IMR-90 (cell line): ENCODE measurements at regions not wholly inside any gene's neighbourhood (a gene's known extent, or its start where the extent isn't known, plus 50 kb on each side); places are given as distances from the start of the nearest gene placed in this dataset.

Source experiments
- ATAC-seq: fragments of 200-7000 bp; cut with Tn5 transposase; 2 replicates; pipeline ENCODE4 v1.9.1; 2020; ENCODE audit warnings: low read depth, mild to moderate bottlenecking, moderate library complexity
- BruUV-seq: library from RNA; stranded (reverse); fragments of 400-500 nt; replicated peaks from 2 replicates; lab custom pipeline; 2021; lab: Mats Ljungman, UMichigan
- CTCF ChIA-PET: fragments of 300-600 bp; formaldehyde crosslinking; extraction: SDS; loops from one replicate; lab custom pipeline; 2021; ENCODE audit warnings: antibody characterized with exemption; lab: Yijun Ruan, JAX
- POLR2A ChIA-PET: fragments of 300-600 bp; sonication (Branson Sonifier 250); formaldehyde crosslinking; loops from one replicate; lab custom pipeline; 2022; ENCODE audit warnings: antibody characterized with exemption; ENCODE audit not compliant: unreplicated experiment; lab: Charles Lee
- DNase-seq: peaks from one replicate; pipeline ENCODE4 v3.0.0; 2013
- H2AFZ ChIP-seq: replicated peaks from 2 replicates; pipeline ENCODE3; 2013; ENCODE audit warnings: low read length, mild to moderate bottlenecking; ENCODE audit not compliant: poor library complexity
- H2AK5ac ChIP-seq: 2 replicates; pipeline ENCODE4 v1.6.1; 2013; ENCODE audit warnings: low read depth, low read length, inconsistent platforms
- H2AK9ac ChIP-seq: replicated peaks from 2 replicates; pipeline ENCODE3; 2013; ENCODE audit warnings: mild to moderate bottlenecking, low read depth, low read length, moderate library complexity; ENCODE audit not compliant: poor library complexity
- H2BK120ac ChIP-seq: 2 replicates; pipeline ENCODE4 v1.6.1; 2013; ENCODE audit warnings: low read depth, low read length, inconsistent platforms
- H2BK15ac ChIP-seq: 3 replicates; pipeline ENCODE4 v1.6.1; 2013; ENCODE audit warnings: low read depth, low read length, inconsistent platforms
- H2BK20ac ChIP-seq: 2 replicates; pipeline ENCODE4 v1.6.1; 2013; ENCODE audit warnings: low read depth, mild to moderate bottlenecking, inconsistent platforms, low read length, moderate library complexity
- H2BK5ac ChIP-seq: 2 replicates; pipeline ENCODE4 v1.6.1; 2013; ENCODE audit warnings: mild to moderate bottlenecking, low read depth, low read length, inconsistent platforms; ENCODE audit not compliant: poor library complexity, severe bottlenecking
- H3K14ac ChIP-seq: replicated peaks from 2 replicates; pipeline ENCODE4 v1.6.1; 2013; ENCODE audit warnings: low read depth, low read length, inconsistent platforms
- H3K18ac ChIP-seq: 2 replicates; pipeline ENCODE4 v1.6.1; 2013; ENCODE audit warnings: low read depth, low read length, control low read depth
- H3K23ac ChIP-seq: 2 replicates; pipeline ENCODE4 v1.6.1; 2013; ENCODE audit warnings: low read depth, low read length, inconsistent platforms
- H3K27ac ChIP-seq: 2 replicates; pipeline ENCODE4 v1.5.1; 2013; ENCODE audit warnings: mild to moderate bottlenecking, control low read depth, low read length; ENCODE audit not compliant: insufficient read depth
- H3K27me3 ChIP-seq: 2 replicates; pipeline ENCODE4 v1.6.1; 2013; ENCODE audit warnings: low read length; ENCODE audit not compliant: control insufficient read depth, insufficient read depth
- H3K36me3 ChIP-seq: 2 replicates; pipeline ENCODE4 v1.6.1; 2013; ENCODE audit warnings: low read length, mixed read lengths; ENCODE audit not compliant: control insufficient read depth, insufficient read depth
- H3K4ac ChIP-seq: 2 replicates; pipeline ENCODE4 v1.6.1; 2013; ENCODE audit warnings: low read depth, low read length, inconsistent platforms
- H3K4me1 ChIP-seq: 2 replicates; pipeline ENCODE4 v1.6.1; 2013; ENCODE audit warnings: low read length, mixed read lengths; ENCODE audit not compliant: control insufficient read depth, insufficient read depth
- H3K4me2 ChIP-seq: 2 replicates; pipeline ENCODE4 v1.6.1; 2013; ENCODE audit warnings: low read depth, mild to moderate bottlenecking, control low read depth, low read length, moderate library complexity
- H3K4me3 ChIP-seq: 2 replicates; pipeline ENCODE4 v1.5.1; 2013; ENCODE audit warnings: low read depth, mild to moderate bottlenecking, control low read depth, low read length, moderate library complexity; ENCODE audit not compliant: insufficient read depth
- H3K56ac ChIP-seq: 2 replicates; pipeline ENCODE4 v1.6.1; 2013; ENCODE audit warnings: low read length, inconsistent platforms; ENCODE audit not compliant: insufficient read depth; ENCODE audit errors: extremely low read depth
- H3K79me1 ChIP-seq, 2 experiments: 2 replicates each; pipeline ENCODE4 v1.6.1; 2013; ENCODE audit warnings: low read length in 2 of 2, inconsistent platforms in 1 of 2, low read depth in 1 of 2
- H3K9ac ChIP-seq: 2 replicates; pipeline ENCODE4 v1.6.1; 2013; ENCODE audit warnings: low read depth, low read length, control low read depth
- H3K9me1 ChIP-seq: 2 replicates; pipeline ENCODE4 v1.6.1; 2013; ENCODE audit warnings: low read length, inconsistent platforms; ENCODE audit not compliant: insufficient read depth
- H3K9me3 ChIP-seq: 2 replicates; pipeline ENCODE4 v1.6.1; 2013; ENCODE audit warnings: low read length; ENCODE audit not compliant: control insufficient read depth, insufficient read depth
- H4K20me1 ChIP-seq: 2 replicates; pipeline ENCODE4 v1.6.1; 2013; ENCODE audit warnings: low read length, inconsistent platforms; ENCODE audit not compliant: insufficient read depth
- H4K5ac ChIP-seq: 2 replicates; pipeline ENCODE4 v1.6.1; 2013; ENCODE audit warnings: mild to moderate bottlenecking, low read depth, low read length, control low read depth
- H4K8ac ChIP-seq, 2 experiments: 2 replicates each; pipeline ENCODE4 v1.6.1; 2013; ENCODE audit warnings: low read depth in 2 of 2, low read length in 2 of 2, control low read depth in 1 of 2, inconsistent platforms in 1 of 2
- H4K91ac ChIP-seq: 2 replicates; pipeline ENCODE4 v1.6.1; 2013; ENCODE audit warnings: low read depth, low read length, inconsistent platforms; ENCODE audit not compliant: insufficient read depth
- BHLHE40 ChIP-seq: fragments of 150-350 bp; IDR thresholded peaks from 2 replicates; pipeline ENCODE4 v1.6.1; 2016; ENCODE audit warnings: mild to moderate bottlenecking, low read depth, low read length
- CEBPB ChIP-seq: IDR thresholded peaks from 2 replicates; pipeline ENCODE4 v1.6.1; 2012; ENCODE audit warnings: low read depth, low read length, improper control_type of control experiment
- CHD1 ChIP-seq: IDR thresholded peaks from 2 replicates; pipeline ENCODE4 v1.6.1; 2012; ENCODE audit warnings: low read depth, low read length, improper control_type of control experiment
- CTCF ChIP-seq: conservative IDR thresholded peaks from 2 replicates; pipeline ENCODE4 v1.5.1; 2012; ENCODE audit warnings: mild to moderate bottlenecking, low read depth, low read length, improper control_type of control experiment
- ELK1 ChIP-seq: fragments of 150-350 bp; IDR thresholded peaks from 2 replicates; pipeline ENCODE4 v1.6.1; 2016; ENCODE audit warnings: low read depth, mild to moderate bottlenecking, low read length, moderate library complexity, borderline replicate concordance
- MAZ ChIP-seq: IDR thresholded peaks from 2 replicates; pipeline ENCODE4 v1.6.1; 2012; ENCODE audit warnings: low read depth, mild to moderate bottlenecking, low read length, improper control_type of control experiment, moderate library complexity, borderline replicate concordance
- MXI1 ChIP-seq: IDR thresholded peaks from 2 replicates; pipeline ENCODE4 v1.6.1; 2012; ENCODE audit warnings: low read depth, mild to moderate bottlenecking, low read length, moderate library complexity, borderline replicate concordance
- NFE2L2 ChIP-seq: fragments of 150-350 bp; IDR thresholded peaks from 2 replicates; pipeline ENCODE4 v1.6.1; 2016; ENCODE audit warnings: low read depth, mild to moderate bottlenecking, low read length
- POLR2A ChIP-seq: IDR thresholded peaks from 2 replicates; pipeline ENCODE4 v1.6.1; 2012; ENCODE audit warnings: mild to moderate bottlenecking, low read depth, low read length
- RAD21 ChIP-seq: IDR thresholded peaks from 2 replicates; pipeline ENCODE4 v1.6.1; 2012; ENCODE audit warnings: low read length, improper control_type of control experiment
- RCOR1 ChIP-seq: IDR thresholded peaks from 2 replicates; pipeline ENCODE4 v1.6.1; 2012; ENCODE audit warnings: mild to moderate bottlenecking, low read length, improper control_type of control experiment; ENCODE audit not compliant: insufficient replicate concordance
- RFX5 ChIP-seq: IDR thresholded peaks from 2 replicates; pipeline ENCODE4 v1.8.0; 2012; ENCODE audit warnings: low read depth, mild to moderate bottlenecking, low read length, moderate library complexity
- SMC3 ChIP-seq: fragments of 150-350 bp; IDR thresholded peaks from 2 replicates; pipeline ENCODE4 v1.6.1; 2016; ENCODE audit warnings: low read depth, mild to moderate bottlenecking, antibody characterized with exemption, low read length, moderate library complexity
- USF2 ChIP-seq: fragments of 150-350 bp; IDR thresholded peaks from 2 replicates; pipeline ENCODE4 v1.6.1; 2017; ENCODE audit warnings: mild to moderate bottlenecking, antibody characterized with exemption, low read length, low read depth
- WGBS, 2 experiments: methylation state at CpG; one replicate each; pipeline versions ENCODE4 v1.1.5 to v1.1.7; 2013; ENCODE audit warnings: missing lambda C conversion rate in 2 of 2; ENCODE audit not compliant: insufficient read length in 1 of 2; ENCODE audit errors: extremely low coverage in 2 of 2; 5-methylcytosine and 5-hydroxymethylcytosine counted together
- dilution Hi-C: fragments of 300-500 bp; cut with HindIII; formaldehyde crosslinking; loops from one replicate; pipeline ENCODE4 v1.14.3; 2018; ENCODE audit warnings: low sequenced_read_pairs; ENCODE audit not compliant: unreplicated experiment
- in situ Hi-C: fragments of 300-500 bp; cut with MboI; formaldehyde crosslinking; loops from 3 replicates; pipeline ENCODE4 v1.14.3; 2019; ENCODE audit warnings: low sequenced_read_pairs, inconsistent platforms, mixed read lengths
- intact Hi-C: fragments of 100-400 bp; cut with micrococcal nuclease; formaldehyde crosslinking; loops from 2 replicates; pipeline ENCODE4 v1.10.0; 2022

GRCh38 chrX:43239356-43239755 is 416.7 kb upstream of the MAOA start:
- no peaks in the 10 kb centered on the region for H3K79me1 ChIP-seq
- ChIA-PET CTCF (no interaction called here), POLR2A (no interaction called here)
- no peaks in the 10 kb centered on the region for H3K36me3 ChIP-seq
- no peaks in the 10 kb centered on the region for H4K20me1 ChIP-seq
- H2AFZ ChIP-seq, result no peak overlapping the region
- H3K9me3 ChIP-seq, result no peaks in the 10 kb centered on the region
- no peak overlapping the region for H3K27ac ChIP-seq
- H3K4me2 ChIP-seq, result no peak overlapping the region
- no peak overlapping the region for H2AK9ac ChIP-seq
- dilution Hi-C loops, result no loop called here
- H2BK5ac ChIP-seq, result no peak overlapping the region
- H3K27me3 ChIP-seq, result no peaks in the 10 kb centered on the region
- no peak overlapping the region for H3K56ac ChIP-seq
- H4K91ac ChIP-seq, result no peak overlapping the region
- no peak overlapping the region for H3K23ac ChIP-seq
- H4K8ac ChIP-seq, result no peak overlapping the region
- DNase-seq (no peak), ATAC-seq (no peak)
- H2BK20ac ChIP-seq, result no peak overlapping the region
- no peak overlapping the region for H3K4me3 ChIP-seq
- no peak overlapping the region for H3K9ac ChIP-seq
- no TSS peak for BruUV-seq
- no peak overlapping the region for H3K4ac ChIP-seq
- in situ Hi-C loops, result no loop called here
- intact Hi-C loops, result no loop called here
- no peak overlapping the region for H2AK5ac ChIP-seq
- H2BK120ac ChIP-seq, result no peak overlapping the region
- no peaks in the 10 kb centered on the region for H3K9me1 ChIP-seq
- WGBS, 2 experiments, result no CpG with 5 or more reads among the region's 4 CpGs
- no peak overlapping the region for H4K5ac ChIP-seq
- no peak overlapping the region for H3K14ac ChIP-seq
- H2BK15ac ChIP-seq, result no peak overlapping the region
- H3K4me1 ChIP-seq, result no peaks in the 10 kb centered on the region
- no peak overlapping the region for H3K18ac ChIP-seq
- TF ChIP-seq MXI1, result no peak
- no peak for TF ChIP-seq POLR2A
- no peak for TF ChIP-seq CTCF
- TF ChIP-seq RAD21, result no peak
- TF ChIP-seq RCOR1, result no peak
- TF ChIP-seq CHD1, result no peak
- TF ChIP-seq SMC3, result no peak
- no peak for TF ChIP-seq ELK1
- no peak for TF ChIP-seq MAZ
- TF ChIP-seq BHLHE40, result no peak
- no peak for TF ChIP-seq RFX5
- TF ChIP-seq NFE2L2, result no peak
- no peak for TF ChIP-seq USF2
- no peak for TF ChIP-seq CEBPB
